Brain microvascular endothelial cell (primary cell): ENCODE measurements at regions not wholly inside any gene's neighbourhood (a gene's known extent, or its start where the extent isn't known, plus 50 kb on each side); places are given as distances from the start of the nearest gene placed in this dataset.

ENCODE experiments used
- DNase-seq: peaks from one replicate; pipeline ENCODE4 v3.0.0-alpha.2; 2020
- H3K27ac ChIP-seq: fragments of 250-450 bp; sonication (Bioruptor Pico); 2 replicates; pipeline ENCODE4 v1.5.1; 2020; ENCODE audit warnings: mild to moderate bottlenecking, moderate library complexity
- H3K27me3 ChIP-seq: fragments of 250-450 bp; sonication (Bioruptor Pico); replicated peaks from 2 replicates; pipeline ENCODE4 v1.5.1; 2020; ENCODE audit warnings: mild to moderate bottlenecking
- H3K36me3 ChIP-seq: fragments of 250-450 bp; sonication (Bioruptor Pico); replicated peaks from 2 replicates; pipeline ENCODE4 v1.5.1; 2020; ENCODE audit warnings: mild to moderate bottlenecking
- H3K4me3 ChIP-seq: 2 replicates; pipeline ENCODE4 v1.5.1; 2011; ENCODE audit warnings: low read depth, mild to moderate bottlenecking, control low read depth, low read length, moderate library complexity
- in situ Hi-C: cut with HindIII; loops from 2 replicates; pipeline ENCODE4 v1.10.0; 2017; ENCODE audit warnings: low sequenced_read_pairs, low pct_ligation_motif_present
- TF ChIP-seq, protein P1 (sequence below): IDR thresholded peaks from 2 replicates; pipeline ENCODE4 v1.5.1; 2011; ENCODE audit warnings: low read depth, mild to moderate bottlenecking, moderate library complexity, low read length, control low read depth, inconsistent platforms; ENCODE audit errors: missing control alignments

DNA sequence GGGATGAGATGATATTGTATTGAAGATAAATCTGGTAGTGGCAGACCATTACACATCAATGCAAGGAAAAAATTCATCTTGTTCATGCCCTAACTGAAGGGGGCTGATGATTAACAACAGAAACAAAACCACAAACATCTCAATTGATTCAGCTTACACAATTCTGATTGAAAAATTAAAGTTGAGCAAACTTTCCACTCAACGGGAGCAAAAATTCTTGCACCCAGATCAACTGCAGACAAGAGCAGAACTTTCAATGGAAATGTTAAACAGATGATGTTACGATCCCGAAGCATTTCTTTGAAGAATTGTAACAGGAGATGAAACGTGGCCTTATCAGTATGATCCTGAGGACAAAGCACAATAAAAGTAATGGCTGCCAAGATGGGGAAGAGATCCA is 172.4 kb upstream of the SOX5 start:
- TF ChIP-seq, protein P1, sequence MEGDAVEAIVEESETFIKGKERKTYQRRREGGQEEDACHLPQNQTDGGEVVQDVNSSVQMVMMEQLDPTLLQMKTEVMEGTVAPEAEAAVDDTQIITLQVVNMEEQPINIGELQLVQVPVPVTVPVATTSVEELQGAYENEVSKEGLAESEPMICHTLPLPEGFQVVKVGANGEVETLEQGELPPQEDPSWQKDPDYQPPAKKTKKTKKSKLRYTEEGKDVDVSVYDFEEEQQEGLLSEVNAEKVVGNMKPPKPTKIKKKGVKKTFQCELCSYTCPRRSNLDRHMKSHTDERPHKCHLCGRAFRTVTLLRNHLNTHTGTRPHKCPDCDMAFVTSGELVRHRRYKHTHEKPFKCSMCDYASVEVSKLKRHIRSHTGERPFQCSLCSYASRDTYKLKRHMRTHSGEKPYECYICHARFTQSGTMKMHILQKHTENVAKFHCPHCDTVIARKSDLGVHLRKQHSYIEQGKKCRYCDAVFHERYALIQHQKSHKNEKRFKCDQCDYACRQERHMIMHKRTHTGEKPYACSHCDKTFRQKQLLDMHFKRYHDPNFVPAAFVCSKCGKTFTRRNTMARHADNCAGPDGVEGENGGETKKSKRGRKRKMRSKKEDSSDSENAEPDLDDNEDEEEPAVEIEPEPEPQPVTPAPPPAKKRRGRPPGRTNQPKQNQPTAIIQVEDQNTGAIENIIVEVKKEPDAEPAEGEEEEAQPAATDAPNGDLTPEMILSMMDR, result no peak
- in situ Hi-C loops, result no loop called here

DNA sequence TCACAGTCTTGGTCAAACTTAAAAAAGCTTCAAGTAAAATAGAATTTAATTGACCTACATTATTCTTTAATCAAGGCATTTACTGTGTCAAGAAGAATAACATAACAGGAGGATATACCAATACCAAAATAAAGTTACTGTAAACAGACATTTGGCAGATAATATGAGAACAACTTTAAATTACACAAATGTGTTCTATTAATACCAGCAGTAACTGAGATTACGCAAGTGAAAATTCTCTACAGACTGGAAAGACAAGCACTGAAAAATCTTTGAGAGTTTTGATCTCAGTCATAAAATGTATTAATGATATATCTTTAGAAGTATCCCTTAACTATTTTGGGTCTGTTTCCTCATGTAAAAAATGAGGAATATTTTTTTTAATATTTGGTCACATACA is 169.2 kb upstream of the SOX5 start:
- DNase-seq, result no peak
- TF ChIP-seq, protein P1, result no peak
- in situ Hi-C loops, result no loop called here
- Histone ChIP-seq H3K27ac (no peak overlapping the region), H3K4me3 (no peak overlapping the region), H3K27me3 (no peaks in the 10 kb centered on the region), H3K36me3 (no peaks in the 10 kb centered on the region)

More for the DNA sequence above, 172.4 kb upstream of the SOX5 start:
- no peak for DNase-seq
- H3K4me3 ChIP-seq, result no peak overlapping the region
- H3K36me3 ChIP-seq, result no peaks in the 10 kb centered on the region
- no peaks in the 10 kb centered on the region for H3K27me3 ChIP-seq
- H3K27ac ChIP-seq, result no peak overlapping the region

DNA sequence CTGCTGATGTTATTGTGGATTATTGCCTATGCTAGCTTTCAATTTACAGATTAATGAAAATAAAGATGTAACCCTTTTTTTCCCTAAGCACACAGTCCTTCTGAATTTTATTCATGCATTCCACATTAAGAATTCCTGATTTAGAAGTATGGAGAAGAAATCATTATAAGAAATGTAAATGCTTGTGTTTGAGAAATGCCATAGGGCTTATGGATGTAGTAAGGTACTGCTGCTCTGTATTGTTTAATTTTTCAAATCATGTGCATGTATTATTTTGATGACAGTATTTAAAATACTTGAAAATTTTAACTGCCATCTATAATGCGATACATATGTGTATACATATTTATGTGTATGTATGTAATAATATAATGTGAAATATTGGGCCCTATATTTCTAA is 167.1 kb upstream of the SOX5 start:
- H3K27ac ChIP-seq, result no peak overlapping the region
- no peak for DNase-seq
- TF ChIP-seq, protein P1, result no peak
- H3K27me3 ChIP-seq, result no peaks in the 10 kb centered on the region
- H3K36me3 ChIP-seq, result no peaks in the 10 kb centered on the region
- H3K4me3 ChIP-seq, result no peak overlapping the region
- in situ Hi-C loops, result no loop called here

GRCh38 chr12:24113701-24114100 is 164.2 kb upstream of the SOX5 start:
- Histone ChIP-seq H3K36me3 (no peaks in the 10 kb centered on the region), H3K4me3 (no peak overlapping the region), H3K27ac (no peak overlapping the region), H3K27me3 (no peaks in the 10 kb centered on the region)
- TF ChIP-seq, protein P1, result no peak
- DNase-seq, result no peak
- in situ Hi-C loops, result no loop called here

GRCh38 chr12:24111616-24112015 is 162.1 kb upstream of the SOX5 start:
- Histone ChIP-seq H3K27ac (no peak overlapping the region), H3K4me3 (no peak overlapping the region), H3K27me3 (no peaks in the 10 kb centered on the region), H3K36me3 (no peaks in the 10 kb centered on the region)
- no peak for DNase-seq
- in situ Hi-C loops, result no loop called here
- TF ChIP-seq, protein P1, result no peak

- in situ Hi-C loops, result no loop called here
- no peak overlapping the region for H3K4me3 ChIP-seq
- no peaks in the 10 kb centered on the region for H3K27me3 ChIP-seq
- TF ChIP-seq, protein P1, result no peak
- no peaks in the 10 kb centered on the region for H3K36me3 ChIP-seq
- no peak for DNase-seq
- no peak overlapping the region for H3K27ac ChIP-seq
Measured at GRCh38 chr12:24111086-24111485, 161.6 kb upstream of the SOX5 start.
